ELR (cell line): ENCODE measurements at regions not wholly inside any gene's neighbourhood (a gene's known extent, or its start where the extent isn't known, plus 50 kb on each side); places are given as distances from the start of the nearest gene placed in this dataset.
"Not testable (repeated sequence)": the region's sequence is repeated elsewhere in the genome, so short reads cannot be mapped to it uniquely, and the experiment has no call there.

Experiments used
- DNase-seq: peaks from one replicate; pipeline ENCODE4 v3.0.0-alpha.2; 2015; ENCODE audit warnings: low read depth

DNA sequence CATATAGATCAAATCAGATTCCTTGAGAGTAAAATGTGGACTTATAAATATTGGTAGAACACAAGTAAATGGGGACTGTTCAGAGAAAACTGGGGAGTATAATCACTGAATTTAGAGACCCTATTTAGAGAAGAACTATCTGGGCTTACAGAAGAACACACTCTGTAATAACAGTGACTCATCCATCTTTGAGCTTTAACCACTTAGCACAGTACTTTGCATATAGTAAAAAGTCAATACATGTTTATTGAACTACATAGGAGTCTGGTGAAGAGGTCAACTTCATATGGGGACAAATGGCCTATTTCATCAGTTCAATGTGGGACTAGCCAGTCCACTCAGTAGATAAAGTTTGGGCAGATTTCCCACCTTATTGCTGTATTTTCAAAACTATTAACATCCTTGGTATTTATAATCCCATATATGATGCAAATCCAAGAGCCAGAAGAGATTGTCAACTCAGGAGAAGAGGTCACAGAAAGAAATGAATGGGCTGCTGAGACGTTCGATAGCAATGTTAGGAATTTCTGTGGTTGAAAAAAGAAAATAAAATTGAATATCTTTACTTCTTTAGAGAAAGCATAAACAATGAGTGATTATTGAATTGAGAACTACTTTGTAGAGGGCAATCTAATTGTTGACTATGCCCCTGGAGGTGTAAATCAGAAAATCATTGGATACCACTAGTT, 119.3 kb upstream of the CACNA2D1 start:
- peak; percentile 82 for DNase-seq

- DNase-seq = no peak
Measured at GRCh38 chr7:82559193-82559805, 115.7 kb upstream of the CACNA2D1 start.

DNA sequence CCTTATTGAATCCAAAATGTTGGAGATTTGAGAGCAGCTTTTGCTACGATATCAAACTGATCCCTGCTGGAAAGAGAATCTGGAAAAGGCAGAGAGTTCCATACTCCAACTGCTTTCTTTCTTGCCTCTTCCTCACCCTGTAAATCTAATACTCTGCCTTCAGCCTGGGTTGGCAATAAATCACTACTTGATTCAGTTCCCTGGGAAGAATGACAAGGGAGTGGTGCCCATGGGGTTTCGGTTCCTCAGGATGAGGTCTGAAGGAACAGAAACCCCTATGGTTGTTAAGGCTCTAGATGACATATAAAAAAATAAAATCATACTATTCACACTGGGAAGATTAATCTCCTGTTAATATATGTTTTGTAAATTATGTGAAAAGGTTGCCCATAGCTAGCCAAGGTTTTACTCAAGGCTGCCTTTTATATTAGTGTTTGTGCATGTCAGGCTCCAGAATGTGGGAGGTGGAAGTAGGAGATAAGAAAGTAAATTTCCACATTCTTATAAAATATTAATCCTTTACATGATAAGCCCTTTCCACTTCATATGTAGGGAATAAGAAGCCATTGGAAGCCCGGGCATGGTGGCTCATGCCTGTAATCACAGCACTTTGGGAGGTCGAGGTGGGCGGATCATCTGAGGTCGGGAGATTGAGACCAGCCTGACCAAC, 106.2 kb upstream of the CACNA2D1 start:
- no peak for DNase-seq

GRCh38 chr7:82548141-82548688, 104.6 kb upstream of the CACNA2D1 start:
- no peak for DNase-seq

DNA sequence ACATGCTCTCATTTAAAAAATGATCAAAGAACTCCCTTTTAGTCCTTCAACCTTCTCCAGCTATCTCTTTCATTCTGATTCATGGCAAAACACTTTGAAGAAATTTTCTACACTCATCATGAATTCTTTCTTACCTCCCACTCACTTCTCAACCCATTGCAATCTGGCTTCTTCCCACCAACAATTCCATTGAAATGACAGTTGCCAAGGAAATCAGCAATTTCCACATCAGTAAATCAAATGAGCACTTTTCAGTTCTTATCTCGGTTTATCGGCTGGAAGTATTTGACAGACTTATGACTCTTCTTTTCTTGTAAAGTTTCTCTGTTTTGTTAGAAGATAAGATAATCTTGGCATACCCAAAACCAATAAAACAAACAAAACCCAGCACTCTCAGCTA, 99.1 kb upstream of the CACNA2D1 start:
- peak; percentile 58 for DNase-seq

GRCh38 chr7:82539969-82540368, 96.4 kb upstream of the CACNA2D1 start:
- DNase-seq = no peak

DNA sequence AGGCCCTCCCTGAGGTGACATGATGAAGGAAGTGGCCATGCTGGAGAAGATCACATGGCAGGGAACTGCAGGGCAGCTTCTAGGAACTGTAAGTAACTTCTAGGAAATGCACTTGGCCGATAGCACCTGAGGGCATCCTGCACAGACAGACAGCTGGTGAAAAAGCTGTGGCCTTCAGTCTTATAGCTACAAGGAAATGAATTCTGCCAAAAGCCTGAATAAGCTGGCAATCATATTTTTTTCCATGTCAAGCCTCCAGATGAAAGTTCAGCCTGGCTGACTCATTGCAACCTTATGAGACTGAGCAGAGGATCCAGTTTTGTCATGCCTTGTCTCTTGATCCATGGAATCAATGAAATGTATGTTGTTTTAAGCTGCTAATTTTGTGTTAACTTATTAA, 91.1 kb upstream of the CACNA2D1 start:
- peak; percentile 25 for DNase-seq

DNA sequence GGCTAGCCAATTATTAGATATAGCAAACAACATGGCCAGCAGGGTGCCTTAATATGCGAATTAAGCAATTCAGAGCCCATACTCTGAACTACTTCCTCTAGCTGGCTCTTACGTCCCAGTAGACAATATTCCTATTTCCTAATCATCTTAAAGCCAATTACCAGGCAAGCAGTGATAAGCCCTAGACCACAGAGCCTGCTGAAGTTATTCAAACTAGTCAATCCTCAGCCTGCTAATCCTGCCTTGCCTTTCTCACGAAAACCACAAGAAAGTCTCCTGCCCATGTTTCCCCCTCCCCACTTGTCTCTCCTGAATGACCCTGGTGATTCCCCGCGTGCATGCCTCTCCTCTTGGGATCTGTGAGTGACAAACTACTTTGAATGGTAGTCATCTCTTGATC, 86.8 kb upstream of the CACNA2D1 start:
- no peak for DNase-seq

GRCh38 chr7:82528577-82529310, 85.2 kb upstream of the CACNA2D1 start:
- DNase-seq = peak; percentile 19

DNA sequence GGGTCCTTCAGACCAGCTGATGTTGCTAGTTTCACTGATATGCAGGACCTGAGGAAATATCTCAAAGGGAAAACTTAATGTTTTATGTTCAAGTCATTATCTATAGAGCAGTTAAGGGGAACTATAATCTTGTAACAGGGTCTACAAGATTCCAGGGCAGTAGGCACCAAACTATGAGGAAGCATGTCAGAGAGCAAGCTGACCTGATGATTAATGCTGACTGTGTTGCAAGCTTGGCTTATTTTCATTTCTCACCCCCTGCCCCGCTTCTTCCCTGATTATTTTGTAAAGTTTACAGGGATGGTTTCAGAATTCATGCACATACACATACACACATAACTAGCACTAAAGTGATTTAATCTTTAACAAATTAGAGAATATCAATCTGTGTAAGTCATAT, 84.3 kb upstream of the CACNA2D1 start:
- peak; percentile 52 for DNase-seq

GRCh38 chr7:82521906-82522445, 78.4 kb upstream of the CACNA2D1 start:
- no peak for DNase-seq

DNA sequence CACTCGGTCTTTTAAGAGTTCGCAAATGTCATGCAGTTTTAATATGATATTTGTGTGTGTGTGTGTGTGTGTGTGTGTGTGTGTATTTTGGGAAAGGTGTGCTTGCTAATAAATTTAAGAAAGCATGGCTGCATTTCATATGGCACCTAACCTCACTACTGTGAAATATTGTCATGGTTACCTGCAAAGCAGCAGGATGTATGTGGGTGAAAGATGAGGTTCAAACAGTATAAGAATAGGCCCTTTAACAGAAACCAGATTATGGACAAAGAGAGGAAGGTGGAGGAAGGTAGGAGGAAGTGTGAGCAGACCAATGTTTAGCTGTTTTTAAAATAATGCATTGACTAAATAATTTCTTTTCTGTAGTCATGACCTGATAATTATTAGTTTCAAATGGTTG, 73.5 kb upstream of the CACNA2D1 start:
- DNase-seq = no peak

GRCh38 chr7:82511542-82511941, 68.0 kb upstream of the CACNA2D1 start:
- no peak for DNase-seq

DNA sequence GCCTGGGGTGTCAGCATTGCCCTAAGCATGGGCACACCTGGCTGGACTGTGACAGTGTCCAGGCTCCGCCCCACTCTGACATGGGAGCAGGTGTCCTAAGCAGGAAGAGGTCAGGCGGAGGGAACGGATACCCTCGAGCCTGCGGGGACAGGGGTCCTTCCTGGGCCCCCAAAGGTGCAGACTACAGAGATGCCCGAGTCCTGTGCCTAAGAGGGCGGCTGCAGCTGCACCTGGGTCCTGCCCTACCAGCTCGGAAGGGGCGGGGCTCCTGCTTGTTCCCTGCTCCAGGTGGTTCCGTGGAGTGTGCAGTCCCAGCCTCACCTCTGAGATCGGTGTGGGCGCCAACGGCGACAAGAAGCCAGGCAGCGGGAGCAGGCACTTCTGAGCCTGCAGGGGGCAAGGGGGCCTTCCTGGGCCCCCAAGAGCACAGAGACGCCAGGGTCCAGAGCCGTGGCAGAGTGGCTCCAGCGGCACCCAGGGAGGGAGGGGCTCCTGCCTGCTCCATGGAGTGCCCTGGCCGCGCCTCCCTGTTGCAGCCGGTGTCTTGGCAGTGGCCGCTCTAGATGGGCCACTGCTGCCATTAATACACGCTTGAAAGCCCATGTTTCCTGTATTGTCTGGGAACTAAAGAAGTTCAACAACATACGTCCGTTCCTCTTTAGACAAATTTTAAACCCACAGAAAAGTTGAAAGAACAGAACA, 64.5 kb upstream of the CACNA2D1 start:
- DNase-seq = no peak

DNA sequence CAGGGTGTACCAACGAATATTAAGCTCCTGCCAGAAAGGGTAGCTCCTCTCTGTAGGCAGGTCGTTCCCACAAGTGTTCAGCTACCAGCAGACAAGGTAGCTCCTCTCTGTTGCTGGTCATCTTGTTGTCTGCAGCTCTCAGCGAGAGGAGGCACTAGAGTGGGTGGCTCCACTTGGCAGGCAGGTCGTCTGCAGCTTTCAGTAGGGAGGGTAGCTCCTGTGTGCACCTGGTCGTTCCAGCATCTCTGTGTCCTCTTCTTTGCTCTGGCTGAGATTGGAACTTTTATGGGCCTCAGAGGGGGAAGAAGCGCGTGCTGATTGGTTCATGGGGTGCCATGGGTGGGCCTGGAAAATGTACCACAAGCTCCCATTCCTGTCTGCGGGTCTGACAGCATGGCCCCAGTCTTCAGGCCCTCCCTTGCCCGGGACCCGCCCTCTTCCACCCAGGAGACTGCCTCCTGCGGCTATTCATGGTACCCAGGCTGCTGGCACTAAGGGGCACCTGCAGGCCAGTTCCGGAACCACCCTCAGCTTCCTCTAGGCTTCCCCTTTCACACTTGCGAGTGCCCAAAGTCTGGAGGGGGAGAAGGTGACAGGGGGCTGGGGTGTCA, 63.9 kb upstream of the CACNA2D1 start:
- no peak for DNase-seq

- DNase-seq = no peak
Measured at GRCh38 chr7:82506702-82507101, 63.1 kb upstream of the CACNA2D1 start.

- DNase-seq = no peak
Measured at GRCh38 chr7:82506208-82506607, 62.6 kb upstream of the CACNA2D1 start.

DNA sequence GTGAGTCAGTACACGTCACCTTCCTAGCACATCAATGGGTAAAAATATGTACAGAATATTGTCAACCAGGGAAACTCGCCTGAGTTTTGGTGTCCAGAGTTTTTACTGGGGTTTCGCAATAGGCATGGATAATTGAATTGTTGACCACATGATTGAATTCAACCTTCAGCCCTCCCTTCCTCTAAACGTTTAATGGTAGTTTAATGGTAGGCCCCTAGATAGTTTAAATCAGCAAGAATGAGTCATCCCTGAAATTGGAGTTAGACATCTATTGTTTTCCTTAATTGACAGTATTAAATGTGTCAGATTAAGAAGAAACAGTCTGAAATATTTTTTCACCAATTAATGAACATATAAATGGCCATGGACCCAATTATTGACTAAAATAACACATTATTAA, 57.8 kb upstream of the CACNA2D1 start:
- no peak for DNase-seq

GRCh38 chr7:82499546-82499945, 56.0 kb upstream of the CACNA2D1 start:
- DNase-seq = not testable (repeated sequence)

GRCh38 chr7:82494420-82494819, 50.8 kb upstream of the CACNA2D1 start:
- no peak for DNase-seq
